GM18511 (cell line): ENCODE measurements at regions not wholly inside any gene's neighbourhood (a gene's known extent, or its start where the extent isn't known, plus 50 kb on each side); places are given as distances from the start of the nearest gene placed in this dataset.

Experiments
- ATAC-seq: cut with Tn5 transposase; IDR thresholded peaks from one replicate; pipeline ENCODE4 v1.9.1; 2021; ENCODE audit warnings: mild to moderate bottlenecking, moderate library complexity; ENCODE audit not compliant: unreplicated experiment

DNA sequence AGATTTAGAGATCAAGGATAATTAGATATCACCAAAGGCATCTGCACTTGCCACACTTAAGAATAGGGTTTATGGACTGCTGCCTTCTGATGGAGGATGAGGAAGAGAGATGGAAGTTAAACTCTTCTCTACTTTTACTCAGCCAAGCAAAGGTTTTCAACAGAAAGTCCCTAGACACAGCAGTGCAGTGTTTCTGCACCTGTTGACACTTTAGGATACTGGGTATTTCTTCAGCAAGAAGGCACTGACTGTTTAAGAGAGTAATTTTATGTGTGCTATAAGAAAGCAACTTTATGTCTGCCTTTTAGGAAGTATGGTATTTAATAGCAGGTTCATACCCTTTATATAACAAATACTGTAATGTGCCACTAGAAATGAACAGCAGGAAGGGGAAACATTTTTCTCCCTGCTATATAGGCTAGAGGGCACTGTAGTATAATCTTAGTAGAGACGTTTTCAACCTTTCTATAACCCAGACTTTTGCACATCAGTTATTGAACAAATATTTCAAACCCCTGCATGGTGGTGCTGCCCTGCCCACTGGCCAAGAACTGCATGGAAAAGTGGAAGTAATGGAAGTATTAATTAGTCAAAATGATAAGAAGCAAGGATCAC, 225.0 kb upstream of the GRIP1 start:
- ATAC-seq = no peak

DNA sequence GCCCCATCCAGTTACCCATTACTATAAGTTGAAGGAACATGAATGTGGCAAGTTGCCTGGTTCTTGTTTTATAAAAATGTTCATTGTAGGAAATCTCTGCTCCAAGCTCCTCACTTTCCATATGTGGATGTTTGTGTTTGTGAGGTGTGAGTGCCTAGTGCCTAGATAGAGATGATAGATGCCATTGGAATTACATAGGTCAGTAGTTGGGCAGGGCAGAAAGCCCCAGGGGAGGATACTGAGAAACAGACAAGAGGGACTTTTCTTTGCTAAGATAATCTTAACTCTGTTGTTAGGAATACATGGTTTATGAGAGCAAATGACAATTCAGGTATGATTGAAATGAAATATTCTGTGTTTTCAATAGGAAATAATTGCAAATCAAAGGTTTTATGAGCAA, 226.3 kb upstream of the GRIP1 start:
- no peak for ATAC-seq

DNA sequence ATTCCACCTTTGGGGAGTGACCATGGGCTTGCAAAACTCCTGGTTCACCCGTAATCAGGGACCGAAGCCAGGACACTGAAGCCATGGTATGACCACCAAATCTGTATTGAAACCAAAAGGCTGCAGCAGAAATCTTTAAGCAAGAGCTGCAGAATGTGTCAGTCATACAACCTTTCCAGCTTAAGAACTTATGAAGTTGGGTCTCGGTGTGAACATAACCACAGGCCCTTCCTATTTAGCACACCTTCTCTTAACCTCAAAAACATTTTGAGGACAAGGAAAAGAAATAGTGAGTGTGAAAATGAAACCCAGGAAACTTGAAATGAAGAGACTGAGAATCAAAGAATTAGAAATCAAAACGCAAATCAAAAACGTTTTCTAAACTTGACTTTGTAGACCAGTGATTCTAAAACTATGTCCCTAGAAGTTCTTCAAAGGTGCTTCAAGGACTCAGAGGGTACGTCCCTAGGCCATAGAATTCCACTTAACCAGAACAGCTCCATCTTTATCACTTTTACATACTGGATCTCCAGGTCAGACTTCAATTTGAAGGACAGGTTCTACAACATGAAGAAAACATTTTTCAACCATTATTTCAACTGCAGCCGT, 231.6 kb upstream of the GRIP1 start:
- no peak for ATAC-seq

DNA sequence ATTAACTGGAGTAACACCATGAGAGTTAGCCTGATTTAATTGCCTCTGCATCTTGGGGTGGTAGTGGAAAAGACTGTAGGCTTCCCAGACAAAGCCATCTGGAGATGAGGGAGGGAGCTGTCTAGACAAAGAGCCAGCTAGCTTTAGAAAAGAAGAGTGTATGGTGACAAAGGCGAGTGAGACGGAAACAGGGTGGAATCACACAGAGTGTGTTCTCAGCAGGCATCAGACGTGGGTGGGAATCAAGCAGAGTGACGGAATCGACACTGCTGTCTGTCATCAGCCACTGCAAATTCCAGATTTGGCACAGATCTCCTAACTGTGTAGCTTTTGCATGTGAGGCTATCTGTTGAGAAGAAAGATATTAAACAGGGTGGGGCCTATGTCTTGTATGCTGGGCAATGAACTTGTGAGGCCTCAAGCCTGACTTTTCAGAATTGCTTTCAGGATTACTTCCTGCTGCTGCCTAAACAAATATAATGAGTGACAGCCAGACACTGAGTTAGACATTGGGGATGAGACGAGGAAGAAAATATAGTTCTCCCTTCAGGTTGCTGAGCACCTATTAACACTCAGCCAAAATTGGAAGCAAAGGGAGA, 236.5 kb upstream of the GRIP1 start:
- no peak for ATAC-seq

DNA sequence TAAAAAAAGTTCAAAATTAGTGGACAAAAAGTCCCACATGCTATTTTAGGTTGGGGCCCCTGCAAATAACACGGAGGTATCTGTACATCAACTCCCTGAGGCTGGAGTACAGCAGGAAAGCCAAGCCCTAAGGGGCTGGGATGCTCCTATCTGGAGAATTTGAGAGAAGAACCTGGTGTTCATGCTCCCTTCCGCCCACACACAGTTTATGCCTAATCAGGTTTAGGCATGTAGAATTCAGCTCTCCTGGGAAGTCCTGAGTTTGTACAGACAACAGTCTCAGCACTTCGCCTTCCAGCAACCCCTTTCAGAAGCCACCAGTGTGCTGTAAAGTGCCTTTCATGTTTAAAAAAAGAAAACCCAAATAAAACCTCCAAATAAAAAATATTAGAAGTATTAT, 237.3 kb upstream of the GRIP1 start:
- ATAC-seq = no peak

DNA sequence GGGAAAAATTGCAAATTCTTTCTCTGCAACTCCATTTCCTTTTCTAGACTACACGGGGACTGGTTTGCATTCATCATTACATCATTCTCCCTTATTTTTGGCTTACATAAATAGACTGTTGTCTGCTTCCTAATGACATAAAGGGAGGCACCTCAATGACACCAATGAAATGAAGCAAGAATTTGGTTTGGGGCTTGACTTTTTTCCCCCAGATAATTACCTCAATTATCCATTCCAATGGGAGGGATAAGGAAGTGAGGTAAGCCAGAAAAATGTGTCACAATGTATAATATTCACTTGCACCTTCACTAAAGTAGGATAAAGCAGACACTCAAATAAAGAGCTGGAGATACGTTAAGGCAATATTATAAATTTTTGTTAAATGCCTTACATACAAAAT, 240.6 kb upstream of the GRIP1 start:
- no peak for ATAC-seq

DNA sequence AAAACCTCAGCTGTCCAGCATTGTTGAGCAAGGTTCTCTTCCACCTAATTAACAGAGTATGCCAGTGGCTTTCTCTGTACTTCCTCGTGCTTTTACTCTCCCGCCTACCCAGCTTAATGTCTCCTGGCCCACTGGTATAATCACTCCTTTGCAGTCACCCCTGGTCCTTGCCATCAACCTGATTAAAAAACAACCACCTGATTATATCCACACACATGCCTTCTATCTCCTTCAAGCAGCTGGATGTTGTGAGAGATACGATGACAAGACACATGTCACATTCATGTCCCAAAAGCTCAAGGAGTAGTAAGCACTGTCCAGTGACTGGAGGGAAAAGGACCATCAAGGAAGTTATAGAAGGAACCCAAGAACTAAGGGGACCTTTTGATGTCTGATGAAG, 241.3 kb upstream of the GRIP1 start:
- no peak for ATAC-seq

DNA sequence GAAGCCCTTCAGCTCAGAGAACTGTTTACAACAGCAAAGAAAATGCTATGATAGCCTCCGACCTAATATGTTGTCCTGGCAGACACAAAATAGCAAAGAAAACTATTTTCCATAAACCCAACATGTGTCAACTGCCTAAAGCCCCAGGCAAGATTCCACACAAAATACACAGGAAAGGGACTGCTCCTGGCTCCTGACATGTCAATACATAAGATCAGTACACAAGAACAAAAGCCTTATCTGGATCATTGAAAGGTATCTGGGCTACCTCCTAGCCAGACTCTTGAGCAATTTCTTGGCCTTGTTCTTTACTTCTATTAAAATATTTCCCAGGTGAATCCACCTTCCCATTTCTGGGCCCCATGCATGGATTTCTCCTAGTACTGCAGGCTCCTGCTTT, 242.3 kb upstream of the GRIP1 start:
- no peak for ATAC-seq

DNA sequence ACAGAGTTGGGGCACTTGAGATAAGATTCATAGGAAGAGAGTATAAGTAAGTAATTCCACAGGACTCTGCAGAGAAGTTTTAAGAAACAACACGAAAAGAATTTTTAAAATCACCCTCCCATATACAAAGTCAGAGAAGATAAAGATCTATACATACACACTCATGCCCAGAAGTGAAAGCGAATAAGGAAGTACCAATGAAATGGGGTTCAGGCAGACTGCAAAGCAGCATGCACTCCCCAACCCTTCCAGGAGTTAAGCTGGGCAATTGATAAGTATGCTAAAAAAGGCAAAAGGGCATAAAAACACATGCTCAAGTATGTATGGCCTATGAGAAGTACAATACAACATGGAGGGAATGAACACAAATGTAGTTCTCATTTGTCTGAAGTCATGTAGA, 246.2 kb upstream of the GRIP1 start:
- ATAC-seq = no peak

DNA sequence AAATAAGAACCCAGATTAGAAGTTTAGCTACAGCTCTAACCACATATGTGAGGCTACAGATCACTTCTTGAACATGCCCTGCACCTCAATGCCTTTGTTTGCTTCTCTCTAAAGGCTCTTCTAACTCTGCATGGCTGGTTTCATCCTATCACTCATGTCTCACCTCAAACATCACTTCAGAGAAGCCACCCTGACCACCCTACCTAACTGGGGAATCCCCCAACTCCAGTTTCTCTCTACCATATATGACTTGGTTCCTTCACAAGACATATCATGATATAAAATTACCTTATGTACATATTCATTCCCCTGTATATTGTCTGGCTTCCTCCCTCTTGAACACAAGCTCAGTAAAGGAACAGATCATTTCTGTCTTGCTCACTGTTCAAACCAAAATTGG, 250.2 kb upstream of the GRIP1 start:
- ATAC-seq = no peak

DNA sequence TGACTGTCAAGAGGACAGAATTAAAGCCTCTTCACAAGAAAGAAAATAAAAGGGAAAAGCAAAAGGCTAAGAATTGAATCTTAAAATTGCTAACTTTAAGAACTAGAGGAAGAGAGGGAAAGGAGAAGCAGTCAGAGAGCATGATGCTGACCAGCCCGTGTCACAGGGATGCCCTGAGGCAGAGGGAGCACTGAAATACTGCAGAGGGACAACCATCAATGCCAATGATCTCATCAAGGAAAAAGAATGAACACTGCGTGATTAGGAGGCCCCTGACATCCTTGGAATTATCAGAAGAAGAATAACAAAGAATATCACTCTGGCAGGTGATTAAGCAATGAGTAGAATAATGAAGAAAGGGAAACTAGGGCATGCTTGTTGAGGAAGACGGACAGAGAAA, 252.2 kb upstream of the GRIP1 start:
- no peak for ATAC-seq

DNA sequence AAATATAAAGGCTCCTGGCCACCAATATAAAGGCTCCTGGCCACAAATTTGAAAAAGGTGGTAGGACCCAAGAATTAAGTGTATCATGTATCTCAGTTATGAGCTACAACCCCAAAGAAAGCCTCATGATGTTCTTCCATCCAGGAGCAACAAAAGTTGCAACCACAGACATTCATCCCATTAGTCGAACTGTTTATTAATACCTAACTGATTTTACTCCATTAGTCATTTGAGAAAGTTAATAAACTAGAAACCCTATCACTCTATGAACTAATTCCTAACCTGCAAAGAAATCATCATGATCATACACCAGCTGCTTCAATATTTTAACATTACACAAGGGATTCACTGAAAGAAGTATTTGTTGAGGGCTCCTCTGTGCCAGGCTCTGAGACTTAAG, 253.2 kb upstream of the GRIP1 start:
- ATAC-seq = no peak

DNA sequence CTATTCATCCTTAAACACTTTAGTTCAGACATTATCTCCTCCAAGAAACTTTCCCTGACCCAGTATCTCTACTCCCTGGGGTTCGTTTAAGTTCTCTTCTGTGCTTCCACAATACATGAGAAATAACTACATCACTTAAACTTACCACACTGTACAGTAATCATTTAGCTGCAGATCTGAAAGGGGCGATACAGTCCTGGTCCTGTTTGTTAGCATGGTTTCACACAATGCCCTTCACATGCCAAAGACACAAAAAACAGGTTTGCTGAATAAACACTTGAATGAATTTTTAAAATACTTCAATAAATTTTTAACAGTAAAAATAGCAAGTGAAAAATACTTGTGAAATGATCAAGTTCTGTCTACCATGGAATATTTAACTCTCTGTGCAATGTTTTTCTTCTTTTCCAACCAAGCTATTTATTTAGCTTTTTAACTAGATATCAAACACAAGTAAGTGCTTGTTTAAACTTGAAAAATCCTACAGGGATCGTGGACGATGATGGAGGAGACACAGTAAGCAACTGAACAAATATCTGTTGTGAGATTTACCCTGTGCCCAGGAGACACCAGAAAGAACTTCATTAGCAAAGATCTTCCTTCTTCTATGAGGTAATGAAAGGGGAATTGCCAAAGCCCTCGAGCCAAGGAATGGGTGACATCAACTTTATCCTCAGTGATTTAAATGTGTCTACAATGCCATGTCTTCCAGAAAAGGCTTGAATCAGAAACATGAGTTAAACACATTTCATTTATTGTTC, 255.6 kb upstream of the GRIP1 start:
- ATAC-seq = no peak

DNA sequence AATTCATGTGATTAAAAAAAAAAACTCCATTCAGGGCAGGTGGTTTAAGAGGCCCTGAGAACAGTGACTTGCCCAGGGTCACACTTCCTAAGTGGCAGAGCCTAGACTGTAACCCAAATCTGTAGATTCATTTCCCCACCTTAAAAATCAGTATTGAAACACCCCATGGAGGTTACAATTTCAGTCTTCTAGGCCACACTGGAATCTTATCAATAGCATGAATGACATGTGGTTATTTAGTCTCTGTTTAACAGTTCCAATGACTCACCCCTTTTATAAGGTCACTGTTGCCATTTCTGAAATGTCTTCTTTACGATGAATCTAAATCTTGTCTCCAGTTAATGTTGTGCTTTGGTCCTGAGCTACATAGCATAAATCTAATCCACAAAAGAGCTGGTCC, 262.3 kb upstream of the GRIP1 start:
- ATAC-seq = no peak

DNA sequence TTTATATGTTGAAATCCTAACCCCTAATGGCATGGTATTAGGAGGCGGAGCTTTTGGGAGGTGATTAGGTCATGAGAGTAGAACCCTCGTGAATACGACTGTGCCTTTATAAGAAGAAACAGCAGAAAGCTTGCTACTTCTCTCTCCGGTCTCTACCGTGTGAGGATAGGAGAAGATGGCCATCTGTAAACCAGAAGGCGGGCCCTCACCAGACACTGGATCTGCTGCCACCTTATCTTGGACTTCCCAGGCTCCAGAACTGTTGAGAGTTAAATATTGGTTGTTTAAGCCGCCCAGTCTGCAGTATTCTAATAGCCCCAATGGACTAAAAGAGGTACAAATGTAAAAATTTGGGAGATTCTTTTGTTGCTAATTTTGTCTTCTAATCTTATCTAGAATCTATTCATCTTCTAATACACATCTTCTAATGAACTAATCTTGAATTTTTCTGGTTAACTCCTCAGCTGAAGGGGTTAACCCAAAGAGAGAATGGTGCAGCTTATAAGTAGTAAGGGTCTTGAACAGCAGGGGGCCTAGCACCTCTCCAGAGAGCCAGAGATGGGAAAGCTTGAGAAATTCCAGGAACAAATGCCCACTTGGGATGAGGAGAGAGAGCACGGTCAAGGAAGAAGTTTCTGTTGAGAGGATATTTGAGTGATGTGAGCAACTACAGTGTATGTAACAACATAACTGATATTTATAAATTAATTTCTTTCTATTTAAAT, 264.0 kb upstream of the GRIP1 start:
- no peak for ATAC-seq

DNA sequence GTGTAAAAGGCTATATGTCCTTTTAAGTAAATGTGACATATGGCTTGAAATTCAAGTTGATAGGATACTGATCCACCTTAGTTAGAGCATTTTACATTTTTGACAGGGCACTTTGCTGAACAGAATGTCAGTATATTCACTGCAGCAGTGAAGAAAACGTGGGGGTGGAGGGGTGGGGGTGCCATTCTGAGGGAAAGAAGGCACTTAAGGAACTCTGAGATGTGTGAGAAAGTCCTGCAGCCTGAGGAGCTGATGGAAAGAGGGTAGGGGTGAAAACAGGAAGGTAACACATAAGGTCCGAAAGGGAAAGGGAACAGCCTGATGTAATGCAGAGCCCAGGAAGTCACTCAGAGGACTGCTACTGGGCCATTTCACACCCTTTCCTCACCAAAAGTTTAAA, 265.5 kb upstream of the GRIP1 start:
- no peak for ATAC-seq

DNA sequence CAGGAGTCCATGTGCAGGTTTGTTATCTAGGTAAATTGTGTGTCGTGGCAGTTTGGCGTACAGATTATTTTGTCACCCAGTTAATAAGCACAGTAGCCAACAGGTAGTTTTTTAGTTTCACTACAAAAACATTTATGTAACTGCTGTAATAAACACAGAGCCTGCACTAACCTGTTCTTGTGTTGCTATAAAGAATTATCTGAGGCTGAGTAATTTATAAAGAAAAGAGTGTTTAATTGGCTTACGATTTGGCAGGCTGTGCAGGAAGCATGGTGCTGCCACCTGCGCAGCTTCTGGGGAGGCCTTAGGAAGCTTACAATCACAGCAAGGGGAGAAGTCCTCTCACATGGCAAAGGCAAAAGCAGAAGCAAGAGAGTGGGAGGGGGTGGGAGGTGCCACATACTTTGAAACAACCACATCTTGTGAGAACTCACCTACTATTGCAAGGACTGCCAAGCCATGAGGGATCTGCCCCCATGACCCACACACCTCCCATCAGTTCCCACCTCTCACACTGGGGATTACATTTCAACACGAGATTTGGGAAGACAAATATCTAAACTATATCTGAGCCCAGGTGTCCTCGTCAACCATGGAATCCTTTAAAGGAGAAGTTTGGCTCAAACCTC, 266.4 kb upstream of the GRIP1 start:
- no peak for ATAC-seq

DNA sequence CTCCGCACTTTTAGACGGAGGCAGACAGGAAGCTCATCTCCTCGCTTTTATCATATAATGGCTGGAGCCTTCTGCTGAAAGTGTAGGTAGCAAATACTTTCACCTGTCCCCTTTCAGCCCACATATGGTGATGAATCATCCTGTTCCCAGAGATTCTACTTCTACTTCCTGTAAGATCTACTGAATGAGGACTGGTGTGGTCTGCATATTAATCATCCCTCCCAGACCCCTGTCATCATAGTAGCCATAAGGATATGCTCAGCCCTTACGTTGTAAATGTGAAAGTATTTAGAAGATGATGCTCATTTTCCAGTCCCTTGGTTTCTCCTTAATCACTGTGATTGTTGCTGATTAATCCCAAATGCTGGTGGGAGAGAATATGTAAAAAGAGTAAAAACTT, 268.2 kb upstream of the GRIP1 start:
- no peak for ATAC-seq

DNA sequence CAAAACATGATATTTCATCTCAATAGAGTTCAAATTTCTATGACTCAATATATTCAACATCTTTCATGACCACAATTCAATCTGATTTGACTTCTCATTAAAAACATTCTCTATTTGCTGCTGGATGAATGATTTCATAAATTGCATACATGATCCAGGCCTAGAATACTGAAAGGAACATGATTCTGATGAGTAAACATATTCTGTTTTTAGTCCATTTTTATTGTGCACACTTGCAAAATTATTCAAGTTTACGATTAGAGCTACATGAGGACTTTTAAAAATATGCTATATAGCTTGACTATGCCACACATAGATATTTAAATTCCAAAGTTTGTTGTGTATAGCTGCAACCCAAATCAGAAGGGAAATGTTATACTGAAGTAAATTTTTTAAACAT, 273.8 kb upstream of the GRIP1 start:
- ATAC-seq = no peak

DNA sequence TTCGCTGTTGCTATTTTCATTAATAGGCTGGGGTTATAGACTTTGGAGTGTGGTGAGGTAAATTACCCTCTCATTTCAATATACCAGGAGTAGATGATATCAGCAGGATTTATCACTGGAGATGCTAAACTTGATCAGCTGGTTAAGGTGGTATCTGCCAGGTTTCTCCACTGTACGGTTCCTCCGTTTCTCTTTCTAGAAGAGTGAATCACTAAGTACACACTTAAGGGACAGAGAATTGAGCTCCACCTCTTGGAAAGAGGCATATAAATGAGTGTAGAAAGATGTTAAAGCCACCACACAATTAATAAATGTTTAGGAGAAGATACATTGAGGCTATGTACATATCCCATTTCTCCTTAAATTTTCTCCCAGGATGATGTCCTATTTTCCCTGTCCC, 277.4 kb upstream of the GRIP1 start:
- no peak for ATAC-seq

DNA sequence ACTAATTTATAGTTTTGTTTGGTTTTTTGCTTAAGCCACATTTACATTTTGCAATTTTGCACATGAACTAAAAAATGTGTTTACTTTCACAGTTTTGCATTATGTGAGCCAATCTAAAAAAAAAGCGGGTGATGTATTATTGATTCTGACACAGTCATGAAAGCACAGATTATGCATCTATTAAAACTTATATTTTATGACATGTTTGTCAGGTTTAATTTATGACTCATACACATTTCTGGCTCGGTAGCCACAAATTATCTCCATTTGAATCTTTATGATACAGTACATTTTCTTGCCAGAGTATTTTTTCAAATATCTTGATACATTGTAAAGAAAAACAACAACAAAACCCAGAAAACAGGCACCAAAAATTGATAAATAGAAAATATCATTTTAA, 280.4 kb upstream of the GRIP1 start:
- ATAC-seq = no peak
